ENCODE measurements at regions not wholly inside any gene's neighbourhood (a gene's known extent, or its start where the extent isn't known, plus 50 kb on each side); places are given as distances from the start of the nearest gene placed in this dataset.

DNA sequence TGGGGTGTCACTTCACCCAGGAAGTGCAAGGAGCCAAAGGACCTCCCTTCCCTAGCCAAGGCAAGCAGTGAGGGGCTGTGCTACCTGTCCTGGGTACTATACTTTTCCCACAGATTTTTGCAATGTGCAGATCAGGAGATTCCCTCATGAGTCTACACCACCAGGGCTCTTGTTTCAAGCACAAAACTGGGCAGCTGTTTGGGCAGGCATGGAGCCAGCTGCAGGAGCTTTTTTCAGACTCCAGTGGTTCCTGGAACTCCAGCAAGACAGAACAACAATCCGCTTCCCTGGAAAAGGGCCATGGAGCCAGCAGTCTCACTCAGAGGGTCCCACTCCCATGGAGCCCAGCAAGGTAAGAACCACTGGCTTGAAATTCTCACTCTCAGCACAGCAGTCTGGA, 1649.6 kb downstream of the LRRC4C start:
- H3K4me1 Mint-ChIP-seq (ENCODE audit: low read depth, unreplicated experiment): no peaks in the 10 kb centered on the region
- TF ChIP-seq, protein P1, sequence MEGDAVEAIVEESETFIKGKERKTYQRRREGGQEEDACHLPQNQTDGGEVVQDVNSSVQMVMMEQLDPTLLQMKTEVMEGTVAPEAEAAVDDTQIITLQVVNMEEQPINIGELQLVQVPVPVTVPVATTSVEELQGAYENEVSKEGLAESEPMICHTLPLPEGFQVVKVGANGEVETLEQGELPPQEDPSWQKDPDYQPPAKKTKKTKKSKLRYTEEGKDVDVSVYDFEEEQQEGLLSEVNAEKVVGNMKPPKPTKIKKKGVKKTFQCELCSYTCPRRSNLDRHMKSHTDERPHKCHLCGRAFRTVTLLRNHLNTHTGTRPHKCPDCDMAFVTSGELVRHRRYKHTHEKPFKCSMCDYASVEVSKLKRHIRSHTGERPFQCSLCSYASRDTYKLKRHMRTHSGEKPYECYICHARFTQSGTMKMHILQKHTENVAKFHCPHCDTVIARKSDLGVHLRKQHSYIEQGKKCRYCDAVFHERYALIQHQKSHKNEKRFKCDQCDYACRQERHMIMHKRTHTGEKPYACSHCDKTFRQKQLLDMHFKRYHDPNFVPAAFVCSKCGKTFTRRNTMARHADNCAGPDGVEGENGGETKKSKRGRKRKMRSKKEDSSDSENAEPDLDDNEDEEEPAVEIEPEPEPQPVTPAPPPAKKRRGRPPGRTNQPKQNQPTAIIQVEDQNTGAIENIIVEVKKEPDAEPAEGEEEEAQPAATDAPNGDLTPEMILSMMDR (IDR thresholded peaks at IDR 0.05; ENCODE audit: partially characterized antibody, unreplicated experiment): no peak
- no peak overlapping the region for H3K4me3 Mint-ChIP-seq (ENCODE audit: unreplicated experiment)
- H3K9me3 Mint-ChIP-seq (ENCODE audit: unreplicated experiment): no peaks in the 10 kb centered on the region
- H3K27me3 Mint-ChIP-seq (ENCODE audit: unreplicated experiment): no peaks in the 10 kb centered on the region
- no peak overlapping the region for H3K27ac Mint-ChIP-seq (ENCODE audit: unreplicated experiment)
- no peak for DNase-seq
- peaks cover 8% of the 10 kb centered on the region for H3K36me3 Mint-ChIP-seq (ENCODE audit: unreplicated experiment)

DNA sequence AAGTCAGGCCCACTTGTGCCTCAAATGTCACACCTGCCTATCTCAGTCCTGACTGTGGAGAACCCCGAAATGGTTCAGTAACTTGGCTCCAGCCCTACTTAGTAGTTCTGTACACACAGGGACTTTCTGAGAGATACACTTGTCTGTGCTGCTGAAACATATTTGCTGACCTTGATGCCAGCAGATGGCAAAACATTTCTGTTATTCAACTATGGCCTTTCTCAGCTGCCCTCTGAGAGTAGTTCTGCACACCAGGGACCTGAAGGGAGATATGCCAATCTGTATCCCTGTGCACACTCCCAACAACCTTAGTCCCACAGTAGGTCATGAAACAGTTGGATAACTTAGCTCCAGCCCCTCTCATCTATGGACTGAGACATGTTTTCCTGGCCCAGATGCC, 1651.5 kb downstream of the LRRC4C start:
- Mint-ChIP-seq H3K27me3 (ENCODE audit: unreplicated experiment) (no peaks in the 10 kb centered on the region), H3K4me1 (ENCODE audit: low read depth, unreplicated experiment) (no peaks in the 10 kb centered on the region), H3K36me3 (ENCODE audit: unreplicated experiment) (peaks cover 7% of the 10 kb centered on the region), H3K27ac (ENCODE audit: unreplicated experiment) (no peak overlapping the region), H3K4me3 (ENCODE audit: unreplicated experiment) (no peak overlapping the region), H3K9me3 (ENCODE audit: unreplicated experiment) (no peaks in the 10 kb centered on the region)
- DNase-seq: no peak
- TF ChIP-seq, protein P1 (IDR thresholded peaks at IDR 0.05; ENCODE audit: partially characterized antibody, unreplicated experiment): no peak

DNA sequence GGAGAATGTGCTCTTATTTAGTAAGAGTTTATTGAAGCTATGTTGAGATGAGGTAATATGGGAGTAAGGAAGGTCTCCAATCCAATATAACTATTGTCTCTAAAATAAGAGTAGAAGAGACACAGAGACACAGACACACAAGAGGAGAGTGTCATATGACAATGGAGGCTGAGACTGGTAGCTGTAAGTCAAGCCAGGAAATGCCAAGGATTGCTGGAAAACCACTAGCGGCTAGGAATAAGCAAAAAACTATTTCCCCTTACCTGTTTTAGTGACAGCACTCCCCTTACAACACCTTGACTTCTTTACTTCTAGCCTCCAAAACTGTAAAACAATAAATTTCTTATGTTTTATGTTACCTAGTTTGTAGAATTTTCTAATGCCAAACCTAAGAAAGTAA, 1652.8 kb downstream of the LRRC4C start:
- TF ChIP-seq, protein P1 (IDR thresholded peaks at IDR 0.05; ENCODE audit: partially characterized antibody, unreplicated experiment): no peak
- Mint-ChIP-seq H3K27ac (ENCODE audit: unreplicated experiment) (no peak overlapping the region), H3K4me3 (ENCODE audit: unreplicated experiment) (no peak overlapping the region), H3K4me1 (ENCODE audit: low read depth, unreplicated experiment) (no peaks in the 10 kb centered on the region), H3K36me3 (ENCODE audit: unreplicated experiment) (no peaks in the 10 kb centered on the region), H3K27me3 (ENCODE audit: unreplicated experiment) (no peaks in the 10 kb centered on the region), H3K9me3 (ENCODE audit: unreplicated experiment) (no peaks in the 10 kb centered on the region)
- no peak for DNase-seq

DNA sequence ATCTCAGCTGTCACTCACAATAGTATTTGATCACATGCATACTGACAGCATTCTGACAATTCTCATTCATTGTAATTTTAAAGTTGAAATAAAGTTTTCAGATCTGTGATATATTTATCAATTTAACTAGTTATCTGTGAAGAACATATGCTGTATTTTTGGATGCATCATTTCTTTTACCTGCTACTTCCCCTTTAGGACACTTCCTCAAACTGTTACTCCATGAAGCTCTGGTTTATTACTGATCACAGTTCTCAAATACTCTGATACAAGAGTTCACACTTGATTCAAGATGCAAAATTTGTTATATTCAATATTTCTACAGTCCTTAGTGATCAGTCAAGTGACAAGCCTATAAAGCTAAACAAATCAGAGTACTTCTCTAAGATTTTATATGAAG, 1655.2 kb downstream of the LRRC4C start:
- Mint-ChIP-seq H3K9me3 (ENCODE audit: unreplicated experiment) (no peaks in the 10 kb centered on the region), H3K4me3 (ENCODE audit: unreplicated experiment) (no peak overlapping the region), H3K27ac (ENCODE audit: unreplicated experiment) (no peak overlapping the region), H3K27me3 (ENCODE audit: unreplicated experiment) (no peaks in the 10 kb centered on the region), H3K4me1 (ENCODE audit: low read depth, unreplicated experiment) (no peaks in the 10 kb centered on the region), H3K36me3 (ENCODE audit: unreplicated experiment) (no peaks in the 10 kb centered on the region)
- TF ChIP-seq, protein P1 (IDR thresholded peaks at IDR 0.05; ENCODE audit: partially characterized antibody, unreplicated experiment): no peak
- no peak for DNase-seq

DNA sequence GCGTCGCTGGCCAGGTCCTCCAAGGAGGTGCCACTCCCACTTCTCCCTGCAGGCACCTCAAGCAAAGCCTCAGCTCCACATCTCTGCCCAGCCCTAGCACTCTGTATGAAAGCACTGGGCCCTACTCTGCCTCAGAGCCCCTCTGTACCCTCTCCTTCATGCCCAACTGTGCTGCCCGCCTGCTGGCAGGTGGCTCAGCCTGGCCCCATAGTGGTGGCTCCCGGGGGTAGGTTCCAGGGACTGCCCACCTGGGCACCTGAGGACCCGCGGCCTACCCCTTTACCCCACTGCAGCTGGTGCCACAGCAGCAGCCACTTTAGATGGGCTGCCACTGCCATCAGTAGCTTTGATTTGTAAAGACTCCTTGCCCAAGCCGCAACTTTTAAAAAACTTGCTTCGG, 1672.8 kb downstream of the LRRC4C start:
- peaks cover 2% of the 10 kb centered on the region for H3K4me1 Mint-ChIP-seq (ENCODE audit: low read depth, unreplicated experiment)

More for the DNA sequence above, 1672.8 kb downstream of the LRRC4C start:
- Mint-ChIP-seq H3K4me3 (ENCODE audit: unreplicated experiment) (no peak overlapping the region), H3K36me3 (ENCODE audit: unreplicated experiment) (no peaks in the 10 kb centered on the region), H3K27ac (ENCODE audit: unreplicated experiment) (no peak overlapping the region), H3K9me3 (ENCODE audit: unreplicated experiment) (peaks cover 7% of the 10 kb centered on the region), H3K27me3 (ENCODE audit: unreplicated experiment) (no peaks in the 10 kb centered on the region)
- DNase-seq: no peak
- TF ChIP-seq, protein P1 (IDR thresholded peaks at IDR 0.05; ENCODE audit: partially characterized antibody, unreplicated experiment): no peak

Measured in glutamatergic neuron (in vitro differentiated cells).